Ascending aorta (tissue), 2 donors: ENCODE measurements at regions not wholly inside any gene's neighbourhood (a gene's known extent, or its start where the extent isn't known, plus 50 kb on each side); places are given as distances from the start of the nearest gene placed in this dataset.

Experiments used
- DNase-seq, 2 donors: peaks; one replicate each; pipeline ENCODE4 v3.0.0-alpha.2; 2019; ENCODE audit warnings: low spot score in 2 of 2
- H3K27ac ChIP-seq, 2 donors: fragments of 200-600 bp; sonication (generic); one replicate each; pipeline ENCODE4 v1.5.1; 2016 to 2017; ENCODE audit warnings: mild to moderate bottlenecking in 1 of 2
- H3K27me3 ChIP-seq: fragments of 200-600 bp; sonication (generic); one replicate; pipeline ENCODE4 v1.5.1; 2017
- H3K36me3 ChIP-seq, 2 donors: fragments of 200-600 bp; sonication (generic); one replicate each; pipeline ENCODE4 v1.5.1; 2016
- H3K4me1 ChIP-seq, 2 donors: fragments of 200-600 bp; sonication (generic); one replicate each; pipeline ENCODE4 v1.5.1; 2016 to 2017; ENCODE audit warnings: mild to moderate bottlenecking in 1 of 2
- H3K4me3 ChIP-seq, 2 donors: fragments of 200-600 bp; sonication (generic); one replicate each; pipeline ENCODE4 v1.5.1; 2016 to 2017; ENCODE audit warnings: mild to moderate bottlenecking in 1 of 2
- H3K9me3 ChIP-seq, 2 donors: fragments of 200-600 bp; sonication (generic); one replicate each; pipeline ENCODE4 v1.5.1; 2016
- CTCF ChIP-seq, 3 experiments: fragments of 200-600 bp in 2 of 3; fragments of 450-650 bp in 1 of 3; sonication (generic) in 2 of 3; IDR thresholded peaks; one replicate each; pipeline ENCODE4 v1.5.1; 2016 to 2019; ENCODE audit warnings: antibody characterized with exemption in 3 of 3, mild to moderate bottlenecking in 1 of 3, moderate library complexity in 1 of 3
- intact Hi-C: fragments of 100-400 bp; cut with DNase I; formaldehyde crosslinking; loops from one replicate; pipeline ENCODE4 v1.15.1; 2023

- no peak for TF ChIP-seq CTCF (IDR thresholded peaks at IDR 0.05)
- intact Hi-C loops, result no loop called here
- no peaks in the 10 kb centered on the region for H3K27me3 ChIP-seq
- H3K27ac ChIP-seq, result no peak overlapping the region
- H3K4me3 ChIP-seq, result no peak overlapping the region
- H3K9me3 ChIP-seq, result no peaks in the 10 kb centered on the region
- no peaks in the 10 kb centered on the region for H3K36me3 ChIP-seq
- DNase-seq, result no peak
- no peaks in the 10 kb centered on the region for H3K4me1 ChIP-seq
These were observed 69.1 kb downstream of the FOXA2 start for GRCh38 chr20:22515264-22515663.

GRCh38 chr20:22513574-22513973, 70.8 kb downstream of the FOXA2 start:
- Histone ChIP-seq H3K27ac (no peak overlapping the region), H3K4me1 (no peaks in the 10 kb centered on the region), H3K36me3 (no peaks in the 10 kb centered on the region), H3K4me3 (no peak overlapping the region), H3K27me3 (no peaks in the 10 kb centered on the region), H3K9me3 (no peaks in the 10 kb centered on the region)
- no peak for DNase-seq
- no peak for TF ChIP-seq CTCF (IDR thresholded peaks at IDR 0.05)
- intact Hi-C loops, result no loop called here

GRCh38 chr20:22512911-22513489, 71.4 kb downstream of the FOXA2 start:
- Histone ChIP-seq H3K4me1 (no peaks in the 10 kb centered on the region), H3K27ac (no peak overlapping the region), H3K9me3 (no peaks in the 10 kb centered on the region), H3K36me3 (no peaks in the 10 kb centered on the region), H3K4me3 (no peak overlapping the region), H3K27me3 (no peaks in the 10 kb centered on the region)
- DNase-seq, result no peak
- intact Hi-C loops, result no loop called here
- TF ChIP-seq CTCF (IDR thresholded peaks at IDR 0.05), result no peak

GRCh38 chr20:22511943-22512910, 72.1 kb downstream of the FOXA2 start:
- Histone ChIP-seq H3K9me3 (no peaks in the 10 kb centered on the region), H3K36me3 (no peaks in the 10 kb centered on the region)

GRCh38 chr20:22509843-22510147, 74.6 kb downstream of the FOXA2 start:
- no peaks in the 10 kb centered on the region for H3K27me3 ChIP-seq

More at GRCh38 chr20:22511943-22512910, 72.1 kb downstream of the FOXA2 start:
- no peaks in the 10 kb centered on the region for H3K27me3 ChIP-seq
- H3K4me1 ChIP-seq, result no peaks in the 10 kb centered on the region
- no peak for TF ChIP-seq CTCF (IDR thresholded peaks at IDR 0.05)
- no peak overlapping the region for H3K4me3 ChIP-seq
- H3K27ac ChIP-seq, result no peak overlapping the region
- DNase-seq, result no peak
- intact Hi-C loops, result no loop called here

More at GRCh38 chr20:22509843-22510147, 74.6 kb downstream of the FOXA2 start:
- no peak for TF ChIP-seq CTCF (IDR thresholded peaks at IDR 0.05)
- no peak overlapping the region for H3K27ac ChIP-seq
- no peaks in the 10 kb centered on the region for H3K36me3 ChIP-seq
- intact Hi-C loops, result no loop called here
- no peaks in the 10 kb centered on the region for H3K4me1 ChIP-seq
- DNase-seq, result no peak
- no peak overlapping the region for H3K4me3 ChIP-seq
- no peaks in the 10 kb centered on the region for H3K9me3 ChIP-seq
